Aorta (tissue), 5 donors: ENCODE measurements at regions not wholly inside any gene's neighbourhood (a gene's known extent, or its start where the extent isn't known, plus 50 kb on each side); places are given as distances from the start of the nearest gene placed in this dataset.

Experiments
- ATAC-seq: fragments of 200-7000 bp; cut with Tn5 transposase; one replicate; pipeline ENCODE4 v1.9.1; 2022; ENCODE audit warnings: moderate library complexity; ENCODE audit not compliant: low FRiP score
- DNase-seq, 2 donors: peaks; one replicate each; pipeline ENCODE4 v3.0.0-alpha.2; 2020
- H3K27ac ChIP-seq, 2 donors: one replicate each; pipeline ENCODE4 v1.5.1; 2013; ENCODE audit warnings: low read length in 2 of 2, mild to moderate bottlenecking in 2 of 2, moderate library complexity in 2 of 2, control low read depth in 1 of 2, inconsistent platforms in 1 of 2, low read depth in 1 of 2
- H3K27me3 ChIP-seq, 2 donors: one replicate each; pipeline ENCODE4 v1.6.1; 2013; ENCODE audit warnings: control low read depth in 1 of 2, low read length in 1 of 2, mild to moderate bottlenecking in 1 of 2, moderate library complexity in 1 of 2; ENCODE audit not compliant: insufficient read depth in 2 of 2, control insufficient read depth in 1 of 2
- H3K36me3 ChIP-seq, 2 donors: one replicate each; pipeline ENCODE4 v1.6.1; 2013; ENCODE audit warnings: control low read depth in 1 of 2, low read length in 1 of 2, mild to moderate bottlenecking in 1 of 2; ENCODE audit not compliant: insufficient read depth in 2 of 2, control insufficient read depth in 1 of 2
- H3K4me1 ChIP-seq, 2 donors: one replicate each; pipeline ENCODE4 v1.6.1; 2013; ENCODE audit warnings: low read length in 2 of 2, control low read depth in 1 of 2, mild to moderate bottlenecking in 1 of 2, moderate library complexity in 1 of 2; ENCODE audit not compliant: insufficient read depth in 2 of 2, control insufficient read depth in 1 of 2
- H3K4me3 ChIP-seq, 2 donors: one replicate each; pipeline ENCODE4 v1.5.1; 2013; ENCODE audit warnings: low read length in 2 of 2, control low read depth in 1 of 2, mild to moderate bottlenecking in 1 of 2
- H3K9me3 ChIP-seq: one replicate; pipeline ENCODE4 v1.6.1; 2013; ENCODE audit warnings: mild to moderate bottlenecking, low read length; ENCODE audit not compliant: control insufficient read depth
- whole genome bisulfite sequencing, 2 donors: extraction: QIAGEN DNeasy Blood & Tissue Kit; methylation state at CpG; one replicate each; pipeline ENCODE4 v1.1.7; 2013; 5-methylcytosine and 5-hydroxymethylcytosine counted together
- intact Hi-C, 2 donors: fragments of 100-400 bp; cut with DNase I; formaldehyde crosslinking; loops; one replicate each; pipeline versions ENCODE4 v1.14.2 to v1.15.0; 2022
- donor health status: healthy with polysubstance abuse.
- donor health status: Bipolar disorder and iron deficiency.
- donor health status: DM: no; HTN: no; CAD: no.
- donor health status: DM: no; HTN: no; CAD: no.
- donor health status: DM: yes; HTN: yes; CAD: no.

GRCh38 chr11:98625526-98625925, 395.2 kb upstream of the CNTN5 start:
- no peak for ATAC-seq
- 73 to 76% methylated on average over 2 of the region's 2 CpGs for whole genome bisulfite sequencing, 2 donors
- Histone ChIP-seq H3K9me3 (no peaks in the 10 kb centered on the region), H3K27me3 (no peaks in the 10 kb centered on the region), H3K36me3 (no peaks in the 10 kb centered on the region), H3K4me1 (no peaks in the 10 kb centered on the region), H3K4me3 (no peak overlapping the region), H3K27ac (no peak overlapping the region)
- no peak for DNase-seq
- intact Hi-C loops = no loop called here

GRCh38 chr11:98630736-98631135, 390.0 kb upstream of the CNTN5 start:
- H3K27ac ChIP-seq = no peak overlapping the region
- ATAC-seq (no peak), DNase-seq (no peak)
- no peaks in the 10 kb centered on the region for H3K36me3 ChIP-seq
- no peak overlapping the region for H3K4me3 ChIP-seq
- H3K4me1 ChIP-seq = no peaks in the 10 kb centered on the region
- intact Hi-C loops = no loop called here
- H3K9me3 ChIP-seq = no peaks in the 10 kb centered on the region
- H3K27me3 ChIP-seq = no peaks in the 10 kb centered on the region
- WGBS, 2 donors = 51 to 61% methylated on average over 8 of the region's 8 CpGs

- H3K4me3 ChIP-seq = no peak overlapping the region
- intact Hi-C loops = no loop called here
- no peaks in the 10 kb centered on the region for H3K36me3 ChIP-seq
- DNase-seq (no peak), ATAC-seq (no peak)
- no peaks in the 10 kb centered on the region for H3K27me3 ChIP-seq
- no peaks in the 10 kb centered on the region for H3K4me1 ChIP-seq
- no peak overlapping the region for H3K27ac ChIP-seq
- H3K9me3 ChIP-seq = no peaks in the 10 kb centered on the region
These were observed 363.0 kb upstream of the CNTN5 start for GRCh38 chr11:98657711-98658110.

- WGBS, 2 donors = 65 to 72% methylated on average over 4 of the region's 4 CpGs
- Histone ChIP-seq H3K4me3 (no peak overlapping the region), H3K27me3 (no peaks in the 10 kb centered on the region), H3K36me3 (no peaks in the 10 kb centered on the region), H3K27ac (no peak overlapping the region), H3K4me1 (no peaks in the 10 kb centered on the region), H3K9me3 (no peaks in the 10 kb centered on the region)
- DNase-seq (no peak), ATAC-seq (no peak)
- intact Hi-C loops = no loop called here
These were observed 361.3 kb upstream of the CNTN5 start for GRCh38 chr11:98659431-98659830.

DNA sequence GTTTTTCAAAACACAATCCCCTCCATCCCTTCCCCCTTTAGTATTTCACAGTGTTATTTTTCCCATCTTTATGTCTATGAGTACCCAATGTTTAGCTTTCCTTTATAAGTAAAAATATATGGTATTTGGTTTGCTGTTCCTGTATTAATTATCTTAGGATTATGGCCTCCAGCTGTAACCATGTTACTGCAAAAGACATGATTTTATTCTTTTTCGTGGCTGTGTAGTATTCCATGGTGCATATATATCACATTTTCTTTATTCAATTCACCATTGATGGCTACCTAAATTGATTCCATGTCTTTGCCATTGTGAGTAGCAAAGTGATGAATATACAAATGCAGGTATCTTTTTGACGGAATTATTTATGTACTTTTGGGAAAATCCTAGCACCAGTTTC, 346.4 kb upstream of the CNTN5 start:
- Histone ChIP-seq H3K36me3 (no peaks in the 10 kb centered on the region), H3K27ac (no peak overlapping the region), H3K27me3 (no peaks in the 10 kb centered on the region), H3K4me3 (no peak overlapping the region), H3K4me1 (no peaks in the 10 kb centered on the region), H3K9me3 (no peaks in the 10 kb centered on the region)
- DNase-seq (no peak), ATAC-seq (no peak)
- WGBS, 2 donors = 87 to 93% methylated on average over 2 of the region's 2 CpGs
- intact Hi-C loops = no loop called here

DNA sequence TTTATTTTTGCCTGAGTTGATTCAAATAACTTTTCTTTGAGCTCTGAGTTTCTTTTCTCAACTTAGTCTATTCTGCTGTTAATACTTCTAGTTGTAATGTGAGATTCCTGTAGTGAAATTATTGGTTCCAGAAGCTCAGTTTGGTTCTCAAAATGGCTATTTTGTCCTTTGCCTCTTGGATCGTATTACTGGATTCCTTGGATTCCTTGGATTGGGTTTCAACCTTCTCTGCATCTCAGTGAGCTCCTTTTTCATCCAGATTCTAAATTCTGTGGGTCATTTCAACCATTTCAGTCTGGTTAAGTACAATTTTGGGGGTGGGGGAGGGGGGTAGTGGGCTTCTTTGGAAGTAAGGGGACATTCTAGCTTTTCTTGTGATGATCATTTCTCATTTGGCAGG, 341.1 kb upstream of the CNTN5 start:
- ATAC-seq = no peak
- Histone ChIP-seq H3K27ac (no peak overlapping the region), H3K27me3 (no peaks in the 10 kb centered on the region), H3K9me3 (no peaks in the 10 kb centered on the region), H3K4me3 (no peak overlapping the region), H3K4me1 (no peaks in the 10 kb centered on the region), H3K36me3 (no peaks in the 10 kb centered on the region)
- WGBS, 2 donors = 21 to 32% methylated on average over 1 of the region's 1 CpG
- DNase-seq = no peak
- intact Hi-C loops = no loop called here

DNA sequence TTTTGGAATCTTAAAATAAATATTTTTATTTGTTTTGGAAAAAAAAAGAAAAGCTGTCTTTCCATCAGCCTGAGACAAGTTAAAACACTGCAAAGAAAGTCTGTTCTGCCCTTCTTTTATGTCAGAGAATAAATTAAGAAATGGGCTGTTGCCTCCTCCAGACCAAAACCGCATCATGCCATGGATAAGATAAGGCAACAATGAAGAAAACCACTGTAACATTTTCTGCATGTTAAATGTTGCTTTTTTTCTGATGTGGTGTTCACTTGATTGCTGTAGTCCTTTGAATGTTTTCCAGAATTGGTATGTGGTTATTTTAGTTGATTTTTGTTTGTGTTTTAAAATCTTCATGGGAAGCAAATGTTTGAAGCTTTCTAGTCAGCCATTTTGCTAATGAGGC, 319.2 kb upstream of the CNTN5 start:
- intact Hi-C loops = no loop called here
- no peaks in the 10 kb centered on the region for H3K9me3 ChIP-seq
- H3K4me1 ChIP-seq = no peaks in the 10 kb centered on the region
- no peak overlapping the region for H3K4me3 ChIP-seq
- H3K27me3 ChIP-seq = no peaks in the 10 kb centered on the region
- DNase-seq (no peak), ATAC-seq (no peak)
- no peaks in the 10 kb centered on the region for H3K36me3 ChIP-seq
- H3K27ac ChIP-seq = no peak overlapping the region
- WGBS, 2 donors = 21 to 33% methylated on average over 1 of the region's 1 CpG

- DNase-seq (no peak), ATAC-seq (no peak)
- no peaks in the 10 kb centered on the region for H3K27me3 ChIP-seq
- H3K9me3 ChIP-seq = no peaks in the 10 kb centered on the region
- H3K4me3 ChIP-seq = no peak overlapping the region
- intact Hi-C loops = no loop called here
- no peaks in the 10 kb centered on the region for H3K4me1 ChIP-seq
- no peak overlapping the region for H3K27ac ChIP-seq
- no peaks in the 10 kb centered on the region for H3K36me3 ChIP-seq
- 29 to 50% methylated on average over 4 of the region's 4 CpGs for WGBS, 2 donors
These were observed 316.8 kb upstream of the CNTN5 start for GRCh38 chr11:98703779-98704556.

DNA sequence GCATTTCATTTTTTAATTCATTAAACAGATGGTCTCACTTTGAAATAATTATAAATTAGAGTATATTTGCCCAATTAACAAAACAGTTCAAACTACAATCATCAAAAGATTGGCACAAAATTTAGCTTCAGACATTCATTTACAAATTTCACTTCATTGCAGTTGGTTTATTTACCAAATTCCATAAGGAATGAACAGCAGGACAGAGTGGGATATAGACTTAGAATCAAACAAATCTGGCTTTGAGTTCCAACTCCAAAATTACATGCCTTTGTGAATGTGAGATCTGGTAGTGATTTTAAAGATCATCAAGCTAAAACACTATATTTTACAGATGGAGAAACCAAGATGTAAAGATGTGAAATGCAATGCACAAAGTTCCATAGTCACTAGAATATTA, 310.7 kb upstream of the CNTN5 start:
- ATAC-seq (no peak), DNase-seq (no peak)
- Histone ChIP-seq H3K9me3 (no peaks in the 10 kb centered on the region), H3K4me1 (peaks cover 0 to 2% of the 10 kb centered on the region in 2 donors), H3K27ac (no peak overlapping the region), H3K36me3 (no peaks in the 10 kb centered on the region), H3K27me3 (no peaks in the 10 kb centered on the region), H3K4me3 (no peak overlapping the region)
- intact Hi-C loops = no loop called here
